Body of pancreas (tissue), 4 donors: ENCODE measurements at regions not wholly inside any gene's neighbourhood (a gene's known extent, or its start where the extent isn't known, plus 50 kb on each side); places are given as distances from the start of the nearest gene placed in this dataset.

Experiments used
- CTCF ChIP-seq, 7 experiments: fragments of 450-650 bp in 4 of 7; fragments of 200-600 bp in 3 of 7; sonication (generic) in 3 of 7; IDR thresholded peaks; one replicate each; pipeline ENCODE4 v1.5.1; 2016 to 2019; ENCODE audit warnings: antibody characterized with exemption in 7 of 7
- POLR2A ChIP-seq, 3 donors: fragments of 450-650 bp; IDR thresholded peaks; one replicate each; pipeline ENCODE4 v1.6.1; 2016; ENCODE audit warnings: antibody characterized with exemption in 3 of 3, mild to moderate bottlenecking in 2 of 3

DNA sequence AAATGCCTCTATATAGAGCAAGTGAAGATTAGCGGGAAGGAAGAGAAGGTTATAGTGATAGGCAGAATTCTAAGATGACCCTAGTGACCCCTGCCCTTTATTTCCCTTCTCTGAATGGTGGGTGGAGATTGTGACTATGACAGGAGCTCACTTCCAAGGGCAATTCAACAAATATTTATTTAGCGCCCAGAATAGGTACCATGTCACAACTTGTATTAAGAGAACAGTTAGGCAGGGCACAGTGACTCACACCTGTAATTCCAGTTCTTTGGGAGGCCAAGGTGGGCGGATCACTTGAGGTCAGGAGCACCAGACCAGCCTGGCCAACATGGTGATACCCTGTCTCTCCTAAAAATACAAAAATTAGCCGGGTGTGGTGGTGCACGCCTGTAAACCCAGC is 236.0 kb upstream of the POGK start:
- TF ChIP-seq CTCF (IDR thresholded peaks at IDR 0.05) (no peak), POLR2A (IDR thresholded peaks at IDR 0.05) (no peak)
